ENCODE measurements at regions not wholly inside any gene's neighbourhood (a gene's known extent, or its start where the extent isn't known, plus 50 kb on each side); places are given as distances from the start of the nearest gene placed in this dataset.

- H3K9me3 ChIP-seq = no peaks in the 10 kb centered on the region
- H3K36me3 ChIP-seq = no peaks in the 10 kb centered on the region
- no peaks in the 10 kb centered on the region for H3K27me3 ChIP-seq
- DNase-seq (ENCODE audit: low spot score in 2 of 2) = no peak
- no peak overlapping the region for H3K4me3 ChIP-seq
- no peak overlapping the region for H3K27ac ChIP-seq
- 95 to 96% methylated on average over 8 of the region's 8 CpGs for WGBS, 2 donors
- no peaks in the 10 kb centered on the region for H3K4me1 ChIP-seq
- TF ChIP-seq CTCF (IDR thresholded peaks at IDR 0.05) (no peak), POLR2A (IDR thresholded peaks at IDR 0.05) (no peak), EP300 (IDR thresholded peaks at IDR 0.05) (no peak)
These were observed 794.0 kb downstream of the TBC1D22A start for GRCh38 chr22:47556473-47556872.

- WGBS, 2 donors = 77 to 88% methylated on average over 7 of the region's 7 CpGs
- DNase-seq (ENCODE audit: low spot score in 2 of 2) = no peak
- no peaks in the 10 kb centered on the region for H3K27me3 ChIP-seq
- TF ChIP-seq EP300 (IDR thresholded peaks at IDR 0.05) (no peak), CTCF (IDR thresholded peaks at IDR 0.05) (no peak), POLR2A (IDR thresholded peaks at IDR 0.05) (no peak)
- no peaks in the 10 kb centered on the region for H3K4me1 ChIP-seq
- H3K36me3 ChIP-seq = no peaks in the 10 kb centered on the region
- H3K9me3 ChIP-seq = no peaks in the 10 kb centered on the region
- H3K4me3 ChIP-seq = no peak overlapping the region
- no peak overlapping the region for H3K27ac ChIP-seq
These were observed 791.0 kb downstream of the TBC1D22A start for GRCh38 chr22:47553436-47553835.

- H3K36me3 ChIP-seq = no peaks in the 10 kb centered on the region
- H3K4me1 ChIP-seq = no peaks in the 10 kb centered on the region
- TF ChIP-seq CTCF (IDR thresholded peaks at IDR 0.05) (no peak), EP300 (IDR thresholded peaks at IDR 0.05) (no peak), POLR2A (IDR thresholded peaks at IDR 0.05) (no peak)
- no peak for DNase-seq (ENCODE audit: low spot score in 2 of 2)
- H3K4me3 ChIP-seq = no peak overlapping the region
- H3K9me3 ChIP-seq = no peaks in the 10 kb centered on the region
- H3K27ac ChIP-seq = no peak overlapping the region
- H3K27me3 ChIP-seq = no peaks in the 10 kb centered on the region
- WGBS, 2 donors = 78 to 83% methylated on average over 16 of the region's 16 CpGs
These were observed 790.2 kb downstream of the TBC1D22A start for GRCh38 chr22:47552541-47553205.

- WGBS, 2 donors = 82% methylated on average over 3 of the region's 3 CpGs
- Histone ChIP-seq H3K4me1 (no peaks in the 10 kb centered on the region), H3K27me3 (no peaks in the 10 kb centered on the region), H3K9me3 (no peaks in the 10 kb centered on the region), H3K27ac (no peak overlapping the region), H3K36me3 (no peaks in the 10 kb centered on the region), H3K4me3 (no peak overlapping the region)
- no peak for DNase-seq (ENCODE audit: low spot score in 2 of 2)
- TF ChIP-seq POLR2A (IDR thresholded peaks at IDR 0.05) (no peak), CTCF (IDR thresholded peaks at IDR 0.05) (no peak), EP300 (IDR thresholded peaks at IDR 0.05) (no peak)
These were observed 789.6 kb downstream of the TBC1D22A start for GRCh38 chr22:47552024-47552423.

GRCh38 chr22:47551431-47551775, 789.0 kb downstream of the TBC1D22A start:
- DNase-seq (ENCODE audit: low spot score in 2 of 2) = no peak
- Histone ChIP-seq H3K4me1 (no peaks in the 10 kb centered on the region), H3K27me3 (no peaks in the 10 kb centered on the region), H3K4me3 (no peak overlapping the region), H3K9me3 (no peaks in the 10 kb centered on the region), H3K36me3 (no peaks in the 10 kb centered on the region), H3K27ac (no peak overlapping the region)
- WGBS, 2 donors = 82 to 83% methylated on average over 7 of the region's 7 CpGs
- no peak for TF ChIP-seq POLR2A (IDR thresholded peaks at IDR 0.05)
- TF ChIP-seq EP300 (IDR thresholded peaks at IDR 0.05) = no peak
- TF ChIP-seq CTCF (IDR thresholded peaks at IDR 0.05) = no peak

Measured in tibial nerve (tissue), 4 donors.